GM20000 (cell line): ENCODE measurements at regions not wholly inside any gene's neighbourhood (a gene's known extent, or its start where the extent isn't known, plus 50 kb on each side); places are given as distances from the start of the nearest gene placed in this dataset.
"Not testable (repeated sequence)": the region's sequence is repeated elsewhere in the genome, so short reads cannot be mapped to it uniquely, and the experiment has no call there.

Source experiments
- DNase-seq: peaks from one replicate; pipeline ENCODE4 v3.0.0; 2012; ENCODE audit warnings: low spot score
- CTCF ChIP-seq: IDR thresholded peaks from 2 replicates; pipeline ENCODE4 v1.5.1; 2012; ENCODE audit warnings: mild to moderate bottlenecking, control low read depth; ENCODE audit errors: extremely low read depth, missing control alignments

GRCh38 chr6:125380474-125380873 lies 78.7 kb upstream of the HDDC2 start:
- TF ChIP-seq CTCF = no peak
- no peak for DNase-seq

- not testable (repeated sequence) for DNase-seq
Measured at GRCh38 chr6:125386337-125386736, 84.6 kb upstream of the HDDC2 start.

GRCh38 chr6:125392682-125393081 lies 90.9 kb upstream of the HDDC2 start:
- peak; percentile 17 for DNase-seq
- no peak for TF ChIP-seq CTCF

- TF ChIP-seq CTCF = no peak
- DNase-seq = peak; percentile 32
Measured at GRCh38 chr6:125393449-125393858, 91.7 kb upstream of the HDDC2 start.

- no peak for DNase-seq
- TF ChIP-seq CTCF = no peak
Measured at GRCh38 chr6:125406741-125407140, 105.0 kb upstream of the HDDC2 start.

- no peak for DNase-seq
- no peak for TF ChIP-seq CTCF
Measured at GRCh38 chr6:125414507-125414906, 112.7 kb upstream of the HDDC2 start.

GRCh38 chr6:125415913-125416312 lies 114.1 kb upstream of the HDDC2 start:
- no peak for TF ChIP-seq CTCF
- DNase-seq = no peak

- TF ChIP-seq CTCF = no peak
- no peak for DNase-seq
Measured at GRCh38 chr6:125421836-125422235, 120.1 kb upstream of the HDDC2 start.
